Mesothelial cell of epicardium (in vitro differentiated cells): ENCODE measurements at regions not wholly inside any gene's neighbourhood (a gene's known extent, or its start where the extent isn't known, plus 50 kb on each side); places are given as distances from the start of the nearest gene placed in this dataset.

Experiments
- DNase-seq, 2 experiments: peaks; one replicate each; pipeline ENCODE4 v3.0.0; 2021; ENCODE audit warnings: low spot score in 2 of 2; ENCODE audit not compliant: unreplicated experiment in 2 of 2
- H3K27ac Mint-ChIP-seq: 2 replicates; pipeline ENCODE4 v1.8.0; 2021; ENCODE audit warnings: mixed read lengths
- H3K27me3 Mint-ChIP-seq: 2 replicates; pipeline ENCODE4 v1.8.0; 2021; ENCODE audit warnings: low read depth, mixed read lengths
- H3K36me3 Mint-ChIP-seq: 2 replicates; pipeline ENCODE4 v1.8.0; 2021; ENCODE audit warnings: mixed read lengths
- H3K4me1 Mint-ChIP-seq: 2 replicates; pipeline ENCODE4 v1.8.0; 2021; ENCODE audit warnings: mixed read lengths
- H3K4me3 Mint-ChIP-seq: 2 replicates; pipeline ENCODE4 v1.8.0; 2021; ENCODE audit warnings: mild to moderate bottlenecking, moderate library complexity, mixed read lengths
- H3K9me3 Mint-ChIP-seq: 2 replicates; pipeline ENCODE4 v1.8.0; 2021; ENCODE audit warnings: mixed read lengths
- TF ChIP-seq, protein P1 (sequence below): fragments of 200-600 bp; sonication (generic); IDR thresholded peaks from one replicate; pipeline ENCODE4 v1.5.0; 2021; ENCODE audit warnings: antibody characterized with exemption; ENCODE audit not compliant: unreplicated experiment

DNA sequence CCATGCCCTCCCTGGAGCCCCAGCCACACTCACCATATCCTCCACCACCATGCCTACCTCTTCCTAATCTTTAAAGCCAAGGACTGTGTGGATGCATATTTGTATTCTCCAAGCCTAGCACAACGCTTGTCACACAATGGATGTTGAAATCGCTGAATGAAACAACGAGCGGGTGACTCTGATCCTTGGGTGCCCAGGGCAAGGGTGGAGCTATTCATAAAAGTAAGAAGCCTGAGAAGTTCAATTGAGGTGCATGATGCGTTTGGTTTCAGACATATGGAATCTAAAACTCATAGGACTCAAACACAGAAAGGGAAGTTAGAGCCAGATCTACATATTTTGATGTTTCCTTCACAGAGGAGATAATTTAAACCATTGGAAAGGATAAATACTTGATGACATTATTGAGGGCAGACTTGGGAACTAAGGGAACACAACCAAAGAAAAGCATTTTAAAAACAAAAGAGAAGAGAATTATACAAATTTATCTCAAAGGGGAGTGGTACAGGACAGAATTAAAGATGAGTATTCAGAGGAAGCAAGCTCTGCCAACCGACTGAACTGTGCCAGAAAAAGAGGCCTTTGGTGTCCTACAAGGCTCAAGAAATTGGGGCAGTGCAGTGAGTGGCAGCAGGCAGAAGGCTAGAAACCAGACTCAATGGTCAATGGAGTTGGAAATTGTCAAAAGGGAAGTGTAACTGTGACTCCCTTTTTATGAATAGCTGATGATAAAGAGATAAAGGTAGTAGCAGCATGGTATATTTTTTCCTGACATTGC is 200.6 kb upstream of the NCKAP5 start:
- H3K4me1 Mint-ChIP-seq = peaks cover 7% of the 10 kb centered on the region
- H3K9me3 Mint-ChIP-seq = peaks cover under 1% of the 10 kb centered on the region
- peaks cover 30% of the 10 kb centered on the region for H3K27me3 Mint-ChIP-seq
- TF ChIP-seq, protein P1, sequence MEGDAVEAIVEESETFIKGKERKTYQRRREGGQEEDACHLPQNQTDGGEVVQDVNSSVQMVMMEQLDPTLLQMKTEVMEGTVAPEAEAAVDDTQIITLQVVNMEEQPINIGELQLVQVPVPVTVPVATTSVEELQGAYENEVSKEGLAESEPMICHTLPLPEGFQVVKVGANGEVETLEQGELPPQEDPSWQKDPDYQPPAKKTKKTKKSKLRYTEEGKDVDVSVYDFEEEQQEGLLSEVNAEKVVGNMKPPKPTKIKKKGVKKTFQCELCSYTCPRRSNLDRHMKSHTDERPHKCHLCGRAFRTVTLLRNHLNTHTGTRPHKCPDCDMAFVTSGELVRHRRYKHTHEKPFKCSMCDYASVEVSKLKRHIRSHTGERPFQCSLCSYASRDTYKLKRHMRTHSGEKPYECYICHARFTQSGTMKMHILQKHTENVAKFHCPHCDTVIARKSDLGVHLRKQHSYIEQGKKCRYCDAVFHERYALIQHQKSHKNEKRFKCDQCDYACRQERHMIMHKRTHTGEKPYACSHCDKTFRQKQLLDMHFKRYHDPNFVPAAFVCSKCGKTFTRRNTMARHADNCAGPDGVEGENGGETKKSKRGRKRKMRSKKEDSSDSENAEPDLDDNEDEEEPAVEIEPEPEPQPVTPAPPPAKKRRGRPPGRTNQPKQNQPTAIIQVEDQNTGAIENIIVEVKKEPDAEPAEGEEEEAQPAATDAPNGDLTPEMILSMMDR = no peak
- H3K27ac Mint-ChIP-seq = no peak overlapping the region
- no peak for DNase-seq
- H3K36me3 Mint-ChIP-seq = no peaks in the 10 kb centered on the region
- H3K4me3 Mint-ChIP-seq = no peak overlapping the region

DNA sequence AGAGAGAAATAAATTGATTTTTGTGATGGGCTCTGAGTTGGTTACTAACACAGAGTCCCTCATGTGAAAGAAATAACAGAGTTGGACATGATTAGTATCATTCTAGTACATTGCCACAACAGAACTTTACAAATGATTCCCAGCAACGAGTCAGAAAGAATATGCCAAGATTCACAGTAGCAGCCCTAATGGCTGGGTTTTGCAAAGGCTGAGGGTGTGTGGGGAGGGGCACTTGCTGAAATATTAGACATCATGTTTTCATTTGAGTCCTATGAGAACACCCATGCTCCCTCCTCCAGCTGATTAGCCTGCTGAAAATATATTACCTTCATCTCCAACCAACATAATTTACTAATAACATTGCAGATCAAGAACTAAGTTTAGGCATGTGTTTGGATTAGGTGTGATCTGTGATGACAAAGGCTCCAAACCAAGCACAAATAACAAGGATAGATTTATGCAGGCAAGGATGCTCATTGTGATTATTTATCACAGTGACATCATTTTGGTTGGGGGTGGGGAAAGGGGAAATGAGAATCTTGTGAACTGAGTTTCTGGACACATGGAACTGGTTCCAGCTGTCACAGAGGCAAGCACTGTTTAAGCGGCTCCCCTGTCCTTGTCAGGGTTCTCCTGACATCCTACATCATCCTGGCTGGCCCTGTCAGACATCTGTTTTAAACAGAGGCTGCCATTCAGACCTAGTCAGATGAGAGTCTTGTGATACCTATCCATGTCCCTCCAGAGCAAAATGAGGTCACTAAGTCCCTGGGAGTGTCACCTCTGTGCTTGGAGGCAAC is 205.8 kb upstream of the NCKAP5 start:
- Mint-ChIP-seq H3K4me3 (no peak overlapping the region), H3K4me1 (peaks cover 9% of the 10 kb centered on the region), H3K36me3 (no peaks in the 10 kb centered on the region), H3K27me3 (peaks cover 10% of the 10 kb centered on the region), H3K9me3 (no peaks in the 10 kb centered on the region), H3K27ac (no peak overlapping the region)
- no peak for DNase-seq
- TF ChIP-seq, protein P1 = no peak

DNA sequence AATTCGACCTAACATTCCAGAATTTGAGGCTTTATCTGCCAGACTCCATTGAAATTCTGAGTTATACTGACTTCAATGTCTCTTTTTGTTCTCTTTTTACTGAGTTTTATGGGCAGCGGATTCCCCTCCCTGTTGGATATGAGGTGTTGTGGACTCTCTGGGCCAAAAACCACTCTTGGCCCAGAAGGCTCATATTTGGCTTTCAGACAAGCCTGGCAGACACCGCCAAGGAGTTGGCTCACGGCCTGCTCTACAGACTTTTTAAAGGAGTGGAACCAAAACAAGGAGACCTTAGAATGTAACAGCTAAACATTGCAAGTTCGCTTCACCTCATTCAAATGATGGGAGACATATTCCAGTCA is 206.4 kb upstream of the NCKAP5 start:
- H3K27ac Mint-ChIP-seq = no peak overlapping the region
- TF ChIP-seq, protein P1 = no peak
- H3K4me1 Mint-ChIP-seq = peaks cover 9% of the 10 kb centered on the region
- H3K4me3 Mint-ChIP-seq = no peak overlapping the region
- DNase-seq = no peak
- H3K27me3 Mint-ChIP-seq = peaks cover 10% of the 10 kb centered on the region
- no peaks in the 10 kb centered on the region for H3K9me3 Mint-ChIP-seq
- H3K36me3 Mint-ChIP-seq = no peaks in the 10 kb centered on the region

DNA sequence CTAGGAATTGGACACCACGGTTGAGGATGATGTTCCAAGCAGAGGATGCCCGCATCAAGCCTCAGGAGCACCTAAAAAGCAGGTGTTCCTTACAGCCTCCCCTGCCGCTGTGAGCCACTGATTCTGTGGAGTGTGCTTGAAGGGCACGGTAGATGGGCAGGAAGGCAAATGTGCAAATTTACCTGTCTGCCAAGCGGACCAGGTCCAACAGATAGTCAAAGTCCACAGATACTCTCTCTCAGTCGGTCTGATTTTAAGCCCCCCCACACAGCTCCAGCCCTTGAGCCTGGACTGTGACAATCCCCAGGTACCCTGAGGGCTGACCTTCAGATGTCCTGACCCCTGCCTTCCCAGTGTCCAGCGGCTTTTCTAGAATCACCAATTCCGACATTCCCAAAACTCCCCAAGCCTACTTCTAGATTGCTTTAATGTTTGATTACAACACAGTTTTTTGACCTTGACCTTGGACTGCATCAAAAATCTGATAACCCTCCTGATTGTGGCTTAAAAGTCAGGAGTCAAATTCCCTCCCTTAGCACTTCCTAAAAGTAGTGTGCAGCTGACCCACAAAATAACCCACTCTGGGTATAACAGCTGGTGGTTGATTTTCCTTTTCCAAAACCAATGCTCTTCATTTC is 208.8 kb upstream of the NCKAP5 start:
- Mint-ChIP-seq H3K36me3 (no peaks in the 10 kb centered on the region), H3K27me3 (no peaks in the 10 kb centered on the region), H3K4me1 (peaks cover 9% of the 10 kb centered on the region), H3K9me3 (no peaks in the 10 kb centered on the region), H3K27ac (no peak overlapping the region), H3K4me3 (no peak overlapping the region)
- DNase-seq = no peak
- TF ChIP-seq, protein P1 = no peak

DNA sequence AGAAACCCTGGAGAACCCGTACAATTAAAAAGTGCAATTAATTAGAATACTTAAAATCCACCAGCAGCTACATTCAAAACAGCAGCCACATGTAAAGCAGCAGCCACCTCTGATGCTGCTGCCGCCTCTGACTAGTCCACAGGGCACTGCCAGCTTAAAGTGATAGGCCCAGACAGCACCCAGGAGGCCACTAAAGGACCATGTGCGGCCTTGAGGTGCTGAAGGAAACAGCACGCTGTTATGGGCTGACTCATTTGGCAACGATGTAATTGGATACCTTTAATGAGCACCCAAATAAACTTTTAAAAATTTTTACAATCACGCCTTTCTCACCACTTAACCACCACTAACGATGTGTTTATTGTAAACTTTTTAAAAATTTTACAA is 209.3 kb upstream of the NCKAP5 start:
- Mint-ChIP-seq H3K27ac (no peak overlapping the region), H3K36me3 (no peaks in the 10 kb centered on the region), H3K4me1 (peaks cover 9% of the 10 kb centered on the region), H3K27me3 (peaks cover 2% of the 10 kb centered on the region), H3K9me3 (peaks cover 4% of the 10 kb centered on the region), H3K4me3 (no peak overlapping the region)
- TF ChIP-seq, protein P1 = no peak
- no peak for DNase-seq
